NCI-H2029 treated with DMSO at 0.1 percent for 48 hours (cell line): ENCODE measurements at regions not wholly inside any gene's neighbourhood (a gene's known extent, or its start where the extent isn't known, plus 50 kb on each side); places are given as distances from the start of the nearest gene placed in this dataset.

ENCODE experiments used
- DNase-seq: peaks from one replicate; lab custom pipeline; 2025; lab: John Stamatoyannopoulos, UW

DNA sequence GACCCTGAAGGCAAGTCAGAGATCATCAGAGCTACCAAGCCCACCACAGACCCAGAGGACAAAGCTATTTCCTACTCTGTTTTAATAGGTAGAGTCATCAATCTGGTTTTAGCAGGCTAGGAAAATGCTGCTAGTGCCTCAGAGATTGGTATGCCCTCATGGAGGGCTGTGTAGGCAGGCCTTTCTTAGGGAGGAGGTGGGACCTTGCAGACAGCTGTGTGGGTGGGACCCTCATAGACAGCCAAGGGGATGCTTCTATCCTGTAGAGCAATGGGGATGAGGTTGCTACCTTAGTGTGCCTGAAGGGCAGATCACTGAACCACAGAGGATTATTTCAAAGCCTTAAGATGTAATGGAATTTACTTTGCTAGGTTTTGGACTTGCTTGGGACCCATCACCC, 534.9 kb upstream of the KLF12 start:
- DNase-seq = no peak

- no peak for DNase-seq
Observed at GRCh38 chr13:74667656-74668203, 533.5 kb upstream of the KLF12 start.

GRCh38 chr13:74662905-74663304, 528.7 kb upstream of the KLF12 start:
- DNase-seq = no peak

- no peak for DNase-seq
Observed at GRCh38 chr13:74661851-74662250, 527.6 kb upstream of the KLF12 start.

- DNase-seq = no peak
Observed at GRCh38 chr13:74657765-74658164, 523.6 kb upstream of the KLF12 start.

- no peak for DNase-seq
Observed at GRCh38 chr13:74651121-74651520, 516.9 kb upstream of the KLF12 start.

DNA sequence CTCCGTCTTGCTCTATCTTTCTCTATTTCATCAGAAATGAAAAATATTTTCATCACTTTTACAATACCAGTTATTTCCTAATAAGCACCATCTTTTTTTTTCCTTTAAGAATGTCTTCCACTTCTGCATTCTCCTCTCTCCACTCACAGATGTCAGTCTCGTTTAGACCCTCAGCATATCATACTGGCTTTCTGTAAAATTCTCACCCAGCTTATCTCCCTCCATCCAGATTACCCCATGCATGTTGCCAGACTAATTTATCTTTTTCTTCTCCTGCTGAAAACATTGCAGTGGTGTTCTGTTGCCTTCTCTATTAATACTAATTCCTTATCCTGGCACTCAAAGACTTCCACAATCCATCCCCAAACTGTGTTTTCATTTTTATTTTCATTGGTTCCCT, 513.8 kb upstream of the KLF12 start:
- no peak for DNase-seq

- DNase-seq = no peak
Observed at GRCh38 chr13:74647211-74647610, 513.0 kb upstream of the KLF12 start.

- DNase-seq = no peak
Observed at GRCh38 chr13:74646091-74646490, 511.9 kb upstream of the KLF12 start.

GRCh38 chr13:74645586-74645985, 511.4 kb upstream of the KLF12 start:
- DNase-seq = no peak

DNA sequence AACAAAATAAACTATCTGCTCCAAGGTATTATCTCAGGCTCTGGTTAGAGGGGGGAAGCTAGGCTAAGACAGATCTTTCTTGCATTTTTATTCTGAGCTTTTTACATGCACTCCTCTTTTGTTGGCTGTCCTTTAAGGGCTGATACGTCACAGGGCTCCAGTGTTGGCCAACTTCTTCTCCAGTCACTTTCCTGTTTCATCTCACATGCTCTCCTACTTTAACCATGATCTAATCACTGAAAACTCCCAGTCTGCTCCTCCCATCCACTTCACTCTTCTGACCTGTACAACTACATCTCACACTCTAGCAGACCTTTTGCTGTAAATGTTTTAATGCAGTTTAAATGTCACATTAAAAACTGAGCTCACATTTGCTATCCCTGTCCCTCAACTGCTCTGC, 510.0 kb upstream of the KLF12 start:
- DNase-seq = no peak

GRCh38 chr13:74641586-74641985, 507.4 kb upstream of the KLF12 start:
- DNase-seq = no peak

GRCh38 chr13:74633734-74634133, 499.5 kb upstream of the KLF12 start:
- no peak for DNase-seq

GRCh38 chr13:74629985-74630384, 495.8 kb upstream of the KLF12 start:
- DNase-seq = no peak

GRCh38 chr13:74625541-74625940, 491.3 kb upstream of the KLF12 start:
- no peak for DNase-seq

DNA sequence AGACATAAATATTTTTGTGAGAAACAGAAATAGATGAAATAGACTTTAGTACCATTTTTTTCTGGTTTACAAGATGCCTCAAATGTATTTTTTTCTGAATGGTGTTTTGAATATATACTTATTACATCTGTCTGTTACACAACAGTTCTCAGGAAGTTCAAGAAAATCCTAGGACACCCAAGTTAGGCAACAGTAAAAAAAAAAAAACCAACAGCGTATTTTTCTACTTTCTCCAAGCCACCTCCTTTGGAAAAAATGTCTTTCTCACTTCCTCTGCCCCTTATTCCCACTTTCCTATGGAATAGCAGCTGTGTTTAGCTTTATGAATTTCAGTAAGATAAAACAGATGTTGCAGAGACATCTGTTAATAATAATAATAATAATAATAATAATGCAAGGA, 489.6 kb upstream of the KLF12 start:
- no peak for DNase-seq

DNA sequence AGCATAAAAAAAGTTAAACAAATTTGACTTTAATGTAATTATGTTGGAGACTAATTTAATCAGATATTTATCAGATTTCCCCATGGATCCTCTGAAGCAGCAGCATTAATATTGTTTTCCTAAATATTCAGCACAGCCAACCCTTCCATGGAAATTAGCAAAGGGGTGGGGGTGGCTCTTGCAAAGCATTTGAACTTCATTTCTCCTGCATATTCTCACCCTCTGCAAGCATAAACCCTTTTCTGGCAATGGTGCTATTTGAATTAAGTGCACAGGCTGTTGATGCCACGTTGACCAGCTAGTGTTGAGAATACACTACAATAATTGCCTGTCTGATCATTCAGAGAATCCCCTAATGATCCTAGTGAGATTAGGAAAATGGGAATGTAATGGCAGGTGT, 488.1 kb upstream of the KLF12 start:
- DNase-seq = no peak

DNA sequence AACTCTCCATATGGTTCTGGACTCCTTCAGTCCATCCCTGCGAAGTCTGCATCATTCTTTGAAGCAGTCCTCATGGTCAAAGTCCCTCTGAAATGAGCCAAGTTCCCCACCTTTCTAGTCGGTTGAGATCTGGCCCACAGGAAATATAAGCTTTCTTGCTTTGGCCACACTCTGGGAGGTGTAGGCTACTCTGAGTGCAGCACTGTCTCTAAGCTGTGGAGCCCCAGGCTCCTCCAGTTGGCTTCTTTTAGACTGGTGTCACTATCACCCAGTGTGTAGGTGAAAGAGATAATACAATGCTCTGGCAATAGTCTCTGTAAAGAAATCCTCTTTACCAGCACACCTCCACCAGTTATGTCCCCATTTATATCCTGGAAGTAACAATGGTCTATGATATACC, 486.5 kb upstream of the KLF12 start:
- DNase-seq = no peak

DNA sequence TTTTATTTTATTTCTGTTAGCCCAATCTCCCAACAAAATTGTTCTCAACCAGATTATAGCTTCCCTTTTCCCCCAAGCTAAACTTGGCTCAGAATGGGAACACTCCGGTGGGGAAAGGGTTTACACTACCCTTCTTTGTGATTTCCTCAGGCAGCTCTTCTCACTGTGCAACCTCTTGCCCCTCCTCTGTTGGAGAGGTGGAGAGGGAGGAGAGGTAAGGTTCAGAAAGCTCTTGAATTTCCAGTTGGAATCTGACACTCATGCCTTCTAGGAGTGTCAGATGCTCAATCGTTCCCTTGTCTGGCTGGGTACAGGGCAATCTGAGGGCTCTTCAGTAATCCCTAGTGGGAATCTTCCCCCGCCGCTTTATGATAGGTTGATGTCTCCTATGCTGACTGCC, 486.1 kb upstream of the KLF12 start:
- DNase-seq = no peak

GRCh38 chr13:74597526-74597925, 463.3 kb upstream of the KLF12 start:
- DNase-seq = no peak

DNA sequence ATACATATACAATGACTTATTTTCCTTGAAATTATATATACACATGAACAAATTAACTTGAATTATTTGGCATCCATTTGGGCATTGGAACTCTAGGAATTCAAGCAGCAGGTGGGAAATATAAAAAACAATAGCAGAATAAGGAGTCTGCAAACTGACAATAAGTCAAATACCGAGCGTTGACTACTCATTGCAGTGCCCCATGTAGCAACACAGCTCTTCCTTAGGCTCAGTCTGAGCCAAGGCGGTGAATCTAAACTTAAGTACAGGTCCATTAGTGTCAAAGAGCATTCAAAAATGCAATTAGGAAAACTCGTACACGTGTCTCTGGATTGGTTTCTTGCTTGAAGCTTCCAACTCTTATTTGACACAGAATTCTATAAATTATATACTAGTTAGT, 462.5 kb upstream of the KLF12 start:
- DNase-seq = no peak

DNA sequence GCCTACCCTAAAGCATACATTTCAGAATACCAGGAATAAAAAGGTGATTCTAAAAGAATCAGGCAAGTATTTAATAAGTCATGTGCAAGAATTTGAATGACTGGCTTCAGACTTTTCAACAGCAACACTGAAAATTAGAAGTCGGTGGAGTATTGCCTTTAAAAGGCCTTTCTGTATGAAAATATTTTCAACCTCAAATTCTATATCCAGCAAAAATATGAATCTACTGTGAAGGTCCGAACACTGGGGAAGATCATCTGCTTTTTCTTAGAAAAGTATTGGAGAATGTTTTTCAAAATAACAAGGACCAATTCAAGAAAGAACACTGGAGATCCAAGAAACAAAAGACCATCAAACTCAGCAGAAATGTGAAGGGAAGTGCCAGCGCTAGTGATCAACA, 459.5 kb upstream of the KLF12 start:
- no peak for DNase-seq

DNA sequence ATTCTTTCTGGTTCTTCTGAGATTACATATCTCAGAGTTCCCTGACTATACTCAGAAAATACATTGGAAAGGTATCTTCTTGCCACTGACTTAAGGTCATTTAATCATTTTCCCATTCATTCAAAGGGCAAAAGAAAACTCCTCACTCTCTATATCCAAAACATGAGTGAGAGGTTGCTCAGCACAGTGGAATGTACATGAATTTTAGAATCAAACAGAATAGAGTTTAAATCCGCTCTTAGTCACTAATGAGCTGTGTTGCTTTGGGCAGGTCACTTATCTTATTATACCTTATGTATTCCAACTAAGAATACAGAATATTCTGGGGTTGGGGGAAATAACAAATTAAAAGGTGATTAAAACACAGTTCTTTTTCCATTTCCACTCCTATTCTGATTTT, 452.6 kb upstream of the KLF12 start:
- no peak for DNase-seq

DNA sequence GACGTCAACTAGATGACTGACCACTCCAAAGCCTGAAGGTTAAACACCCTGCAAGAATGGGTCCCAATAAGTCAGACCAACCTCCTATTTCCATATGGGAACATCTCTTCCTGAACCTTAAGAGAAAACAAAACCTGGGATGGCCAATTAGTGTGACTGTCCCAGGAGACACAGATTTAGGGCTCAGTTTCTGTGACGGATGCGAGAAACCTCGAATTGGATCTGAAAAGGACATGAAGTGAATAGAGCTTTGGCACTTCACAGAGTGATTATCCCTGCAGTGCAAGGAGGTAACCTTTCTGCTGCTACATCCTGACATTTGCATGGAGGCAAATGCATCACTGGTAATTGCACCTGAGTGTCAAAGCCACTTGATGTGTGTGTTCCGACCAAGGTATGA, 442.2 kb upstream of the KLF12 start:
- DNase-seq = no peak

- DNase-seq = no peak
Observed at GRCh38 chr13:74575729-74576125, 441.5 kb upstream of the KLF12 start.
